Adrenal gland (tissue), 9 donors: ENCODE measurements at regions not wholly inside any gene's neighbourhood (a gene's known extent, or its start where the extent isn't known, plus 50 kb on each side); places are given as distances from the start of the nearest gene placed in this dataset.

Source experiments
- DNase-seq, 7 donors: peaks; one replicate each; pipeline ENCODE4 v3.0.0-alpha.2; 2019 to 2020
- H3K27ac ChIP-seq, 5 donors: fragments of 200-600 bp; sonication (generic) in 4 of 5; 1 replicate in 3 of 5; 2 replicates in 2 of 5; pipeline versions ENCODE4 v1.5.1 to v1.8.0; 2016 to 2020; ENCODE audit warnings: mild to moderate bottlenecking in 1 of 5
- H3K27me3 ChIP-seq: fragments of 200-600 bp; 2 replicates; pipeline ENCODE4 v1.8.0; 2021
- H3K36me3 ChIP-seq, 2 donors: fragments of 200-600 bp; replicated peaks in 1 of 2; 1 replicate in 1 of 2; 2 replicates in 1 of 2; pipeline versions ENCODE4 v1.5.1 to v1.8.0; 2018 to 2022
- H3K4me1 ChIP-seq, 2 donors: fragments of 200-600 bp; replicated peaks in 1 of 2; 1 replicate in 1 of 2; 2 replicates in 1 of 2; pipeline versions ENCODE4 v1.5.1 to v1.8.0; 2018 to 2021
- H3K4me3 ChIP-seq, 4 donors: fragments of 200-600 bp; sonication (generic) in 3 of 4; one replicate each; pipeline ENCODE4 v1.5.1; 2016 to 2018
- H3K9me3 ChIP-seq, 3 donors: fragments of 200-600 bp; sonication (generic) in 1 of 3; replicated peaks in 1 of 3; 1 replicate in 2 of 3; 2 replicates in 1 of 3; pipeline versions ENCODE4 v1.5.1 to v1.8.0; 2016 to 2021
- CTCF ChIP-seq, 6 experiments: fragments of 450-650 bp in 4 of 6; fragments of 200-600 bp in 2 of 6; sonication (generic) in 1 of 6; IDR thresholded peaks; 1 replicate in 5 of 6; 2 replicates in 1 of 6; pipeline versions ENCODE4 v1.5.1 to v1.8.0; 2016 to 2021; ENCODE audit warnings: antibody characterized with exemption in 6 of 6, mild to moderate bottlenecking in 2 of 6, moderate library complexity in 1 of 6
- POLR2A ChIP-seq, 2 donors: fragments of 450-650 bp; IDR thresholded peaks; one replicate each; pipeline ENCODE4 v1.6.1; 2017; ENCODE audit warnings: antibody characterized with exemption in 2 of 2, mild to moderate bottlenecking in 2 of 2, moderate library complexity in 1 of 2
- WGBS, 4 donors: extraction: QIAGEN DNeasy Blood & Tissue Kit in 2 of 4; methylation state at CpG; one replicate each; pipeline versions ENCODE4 v1.1.5 to v1.1.7; 2013 to 2017; 5-methylcytosine and 5-hydroxymethylcytosine counted together
- intact Hi-C, 2 donors: fragments of 100-400 bp; cut with DNase I; formaldehyde crosslinking; loops; one replicate each; pipeline versions ENCODE4 v1.14.1 to v1.15.0; 2022 to 2023
- donor health status: healthy with polysubstance abuse.
- donor health status: Bipolar disorder and iron deficiency.
- donor health status: DM: yes; HTN: yes; CAD: no.
- donor health status: DM: no; HTN: no; CAD: no.
- donor health status: DM: no; HTN: no; CAD: no.

GRCh38 chr2:186130748-186131641 lies 355.1 kb upstream of the ZC3H15 start:
- WGBS, 4 donors: 70 to 75% (median 74%) methylated on average over 3 of the region's 3 CpGs
- intact Hi-C loops: no loop called here

GRCh38 chr2:186135686-186136085 lies 350.4 kb upstream of the ZC3H15 start:
- Histone ChIP-seq H3K27me3 (no peaks in the 10 kb centered on the region), H3K4me3 (no peak overlapping the region), H3K27ac (no peak overlapping the region), H3K9me3 (peaks cover 0 to 4% (median 0%) of the 10 kb centered on the region in 3 donors), H3K4me1 (peaks cover 3 to 6% of the 10 kb centered on the region in 2 donors), H3K36me3 (no peaks in the 10 kb centered on the region)
- TF ChIP-seq CTCF (IDR thresholded peaks at IDR 0.05) (no peak), POLR2A (IDR thresholded peaks at IDR 0.05) (no peak)
- WGBS, 4 donors: 62 to 77% (median 76%) methylated on average over 1 of the region's 1 CpG
- intact Hi-C loops: no loop called here
- no peak for DNase-seq

More at GRCh38 chr2:186130748-186131641, 355.1 kb upstream of the ZC3H15 start:
- Histone ChIP-seq H3K9me3 (peaks cover 0 to 4% (median 0%) of the 10 kb centered on the region in 3 donors), H3K36me3 (no peaks in the 10 kb centered on the region), H3K4me3 (no peak overlapping the region), H3K27me3 (no peaks in the 10 kb centered on the region), H3K4me1 (peaks cover 3 to 6% of the 10 kb centered on the region in 2 donors), H3K27ac (no peak overlapping the region)
- TF ChIP-seq CTCF (IDR thresholded peaks at IDR 0.05) (no peak), POLR2A (IDR thresholded peaks at IDR 0.05) (no peak)
- no peak for DNase-seq

- H3K4me3 ChIP-seq: no peak overlapping the region
- DNase-seq: peak in 1 of 7 donors; percentile 5
- H3K4me1 ChIP-seq: peaks cover 3 to 6% of the 10 kb centered on the region in 2 donors
- no peak overlapping the region for H3K27ac ChIP-seq
- peaks cover 0 to 4% (median 0%) of the 10 kb centered on the region in 3 donors for H3K9me3 ChIP-seq
- H3K36me3 ChIP-seq: no peaks in the 10 kb centered on the region
- no peak for TF ChIP-seq CTCF (IDR thresholded peaks at IDR 0.05)
- no peak for TF ChIP-seq POLR2A (IDR thresholded peaks at IDR 0.05)
- no peaks in the 10 kb centered on the region for H3K27me3 ChIP-seq
- intact Hi-C loops: no loop called here
These were observed 349.2 kb upstream of the ZC3H15 start for GRCh38 chr2:186136860-186137259.

- Histone ChIP-seq H3K36me3 (no peaks in the 10 kb centered on the region), H3K27me3 (no peaks in the 10 kb centered on the region), H3K9me3 (peaks cover 0 to 4% (median 0%) of the 10 kb centered on the region in 3 donors), H3K27ac (no peak overlapping the region), H3K4me3 (no peak overlapping the region), H3K4me1 (peaks cover 3 to 6% of the 10 kb centered on the region in 2 donors)
- no peak for DNase-seq
- TF ChIP-seq CTCF (IDR thresholded peaks at IDR 0.05) (no peak), POLR2A (IDR thresholded peaks at IDR 0.05) (no peak)
- WGBS, 4 donors: 89 to 100% (median 94%) methylated on average over 2 of the region's 2 CpGs
- intact Hi-C loops: no loop called here
These were observed 347.2 kb upstream of the ZC3H15 start for GRCh38 chr2:186138845-186139244.
